GM21390 (cell line): ENCODE measurements at regions not wholly inside any gene's neighbourhood (a gene's known extent, or its start where the extent isn't known, plus 50 kb on each side); places are given as distances from the start of the nearest gene placed in this dataset.

Source experiments
- ATAC-seq: cut with Tn5 transposase; IDR thresholded peaks from one replicate; pipeline ENCODE4 v1.9.1; 2021; ENCODE audit not compliant: unreplicated experiment

- ATAC-seq = no peak
These were observed 137.1 kb upstream of the ADAMTS19 start for GRCh38 chr5:129322968-129323367.

DNA sequence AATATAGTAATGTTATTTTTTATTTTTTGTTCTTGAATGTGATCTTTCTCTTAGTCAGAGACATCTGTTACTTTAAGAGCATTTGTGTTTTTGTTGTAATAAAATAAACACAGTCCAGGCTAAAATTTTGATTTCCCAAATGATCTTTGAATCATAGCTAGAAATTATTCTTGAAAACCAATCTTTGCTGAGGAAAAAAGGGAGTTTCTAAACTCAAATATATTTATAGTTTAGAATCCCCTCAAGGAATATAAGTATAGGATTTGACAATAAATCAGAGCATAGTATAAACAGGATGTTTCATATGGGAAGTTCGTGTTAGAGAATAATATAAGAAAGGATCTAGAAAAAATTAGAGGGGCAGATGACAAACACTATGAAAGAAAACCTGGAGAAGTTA is 118.8 kb upstream of the ADAMTS19 start:
- ATAC-seq = no peak

- no peak for ATAC-seq
These were observed 117.3 kb upstream of the ADAMTS19 start for GRCh38 chr5:129342796-129343195.

DNA sequence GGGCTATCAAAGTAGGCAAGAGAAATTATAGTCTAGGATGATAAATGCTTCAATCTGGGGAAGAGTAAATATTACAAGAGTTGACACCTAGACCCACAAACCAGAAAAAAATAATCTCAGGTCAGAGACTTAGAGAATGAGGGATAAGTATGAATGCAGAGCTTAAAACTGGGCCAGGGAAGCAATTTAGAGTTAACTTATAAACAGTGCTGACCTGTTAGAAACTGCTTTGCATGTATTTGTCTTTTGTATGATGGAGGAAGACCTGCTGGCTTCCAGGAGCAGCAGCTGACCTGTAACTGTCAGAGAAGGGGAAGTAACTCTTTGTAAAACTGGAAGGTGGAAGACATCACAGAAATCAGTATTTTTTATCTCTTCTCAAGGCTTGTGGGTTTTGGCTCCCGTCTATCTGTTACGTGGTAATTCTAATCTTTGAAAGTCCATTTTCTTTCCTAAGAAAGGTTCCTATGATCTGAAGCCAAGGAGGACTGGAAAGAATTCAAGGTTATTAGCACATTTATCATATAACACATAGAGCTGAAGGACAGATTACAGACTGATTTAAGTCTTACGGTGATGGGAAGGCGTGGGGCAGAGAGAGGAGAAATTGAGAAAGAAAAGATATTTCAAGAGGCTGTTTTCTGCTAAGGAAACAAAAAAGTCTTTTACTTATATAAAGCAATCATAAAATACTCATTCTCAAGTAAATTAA is 114.7 kb upstream of the ADAMTS19 start:
- no peak for ATAC-seq

- ATAC-seq = no peak
These were observed 103.3 kb upstream of the ADAMTS19 start for GRCh38 chr5:129356846-129357245.

DNA sequence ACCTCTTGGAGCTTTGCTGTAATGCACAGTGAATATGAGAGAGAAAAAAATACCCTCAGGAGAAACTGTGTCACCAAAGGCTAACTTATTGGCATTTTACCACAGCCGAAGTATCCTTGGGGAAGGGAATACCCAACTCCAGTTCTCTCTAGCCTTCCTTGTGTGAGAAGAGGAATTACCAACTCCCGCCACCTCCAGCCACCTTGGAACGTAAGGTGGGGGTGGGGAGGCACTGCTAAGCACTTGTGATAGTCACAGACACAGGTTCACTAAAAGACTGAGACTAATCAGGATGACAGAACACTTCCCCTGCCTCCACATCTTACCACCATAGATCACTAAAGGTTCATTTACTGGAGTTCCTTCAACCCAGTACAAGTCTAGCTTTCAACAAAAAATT is 102.0 kb upstream of the ADAMTS19 start:
- ATAC-seq = no peak

GRCh38 chr5:129359450-129359849 is 100.6 kb upstream of the ADAMTS19 start:
- ATAC-seq = no peak

DNA sequence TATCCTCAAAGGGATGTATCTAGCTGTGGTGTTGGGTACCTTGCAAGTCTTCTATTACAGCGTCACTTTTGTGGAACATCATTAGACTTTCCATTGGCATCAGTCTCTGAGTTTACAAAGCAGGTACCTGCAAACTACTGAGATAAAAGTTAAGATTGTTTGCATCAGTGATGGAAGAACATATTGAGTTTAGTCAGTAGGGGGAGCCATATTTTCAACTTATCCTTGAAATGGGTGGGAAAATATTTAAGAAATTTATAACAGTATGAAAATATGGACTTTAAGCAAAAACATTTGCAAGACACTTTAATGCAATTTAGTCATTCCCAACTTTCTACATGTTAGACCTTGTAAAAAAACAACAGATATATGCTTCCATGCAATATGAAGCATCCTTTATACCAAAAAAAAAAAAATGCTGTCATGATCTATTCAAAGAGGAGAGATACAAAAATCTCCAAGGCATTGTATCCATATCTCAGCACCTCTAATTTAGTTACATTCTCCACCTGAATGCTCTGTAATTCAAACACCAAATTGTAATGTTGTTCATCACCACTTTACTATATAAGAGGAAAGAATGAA is 98.6 kb upstream of the ADAMTS19 start:
- peak; percentile 50 for ATAC-seq

- no peak for ATAC-seq
These were observed 97.6 kb upstream of the ADAMTS19 start for GRCh38 chr5:129362456-129362855.

GRCh38 chr5:129363991-129364390 is 96.1 kb upstream of the ADAMTS19 start:
- no peak for ATAC-seq

- ATAC-seq = no peak
These were observed 92.2 kb upstream of the ADAMTS19 start for GRCh38 chr5:129367883-129368282.

- ATAC-seq = no peak
These were observed 88.1 kb upstream of the ADAMTS19 start for GRCh38 chr5:129372025-129372424.

GRCh38 chr5:129377504-129377903 is 82.6 kb upstream of the ADAMTS19 start:
- ATAC-seq = no peak

DNA sequence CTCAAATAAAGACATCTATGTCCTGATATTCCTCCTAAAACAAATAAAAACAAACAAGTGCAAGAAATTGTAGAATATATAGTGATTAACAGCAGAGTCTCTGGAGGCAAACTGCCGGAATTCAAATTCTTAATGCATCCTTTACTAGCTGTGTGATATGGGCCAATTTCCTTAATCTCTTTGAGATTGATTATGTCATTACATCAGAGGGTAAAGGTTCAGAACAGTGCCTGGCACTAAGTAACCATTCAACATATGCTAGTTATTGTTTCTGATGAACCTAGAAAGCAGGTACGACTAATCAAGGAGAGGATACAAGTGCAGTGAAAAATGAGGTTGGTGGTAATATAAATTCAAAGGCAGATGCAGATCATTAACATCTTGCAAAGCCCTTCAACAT is 81.1 kb upstream of the ADAMTS19 start:
- ATAC-seq = no peak

- no peak for ATAC-seq
These were observed 80.7 kb upstream of the ADAMTS19 start for GRCh38 chr5:129379406-129379805.

GRCh38 chr5:129382921-129383672 is 77.0 kb upstream of the ADAMTS19 start:
- no peak for ATAC-seq

DNA sequence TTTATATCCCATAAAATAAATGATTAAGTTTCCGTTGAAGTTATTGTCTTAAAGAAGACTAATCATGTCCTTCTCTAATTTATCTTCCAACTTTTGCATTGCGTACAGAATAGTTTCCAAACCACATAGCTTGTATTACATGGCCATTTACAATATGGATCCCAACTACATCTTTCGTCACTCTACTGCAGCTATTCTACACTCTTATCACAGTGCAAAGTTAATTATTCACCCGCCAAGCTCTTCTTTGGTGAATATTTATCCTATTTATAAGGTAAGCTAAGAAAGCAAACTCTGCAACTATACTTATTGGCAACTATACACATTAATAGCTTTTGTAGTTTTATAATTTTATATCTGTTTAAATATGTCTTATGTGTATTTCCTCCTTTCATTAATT is 75.9 kb upstream of the ADAMTS19 start:
- no peak for ATAC-seq

DNA sequence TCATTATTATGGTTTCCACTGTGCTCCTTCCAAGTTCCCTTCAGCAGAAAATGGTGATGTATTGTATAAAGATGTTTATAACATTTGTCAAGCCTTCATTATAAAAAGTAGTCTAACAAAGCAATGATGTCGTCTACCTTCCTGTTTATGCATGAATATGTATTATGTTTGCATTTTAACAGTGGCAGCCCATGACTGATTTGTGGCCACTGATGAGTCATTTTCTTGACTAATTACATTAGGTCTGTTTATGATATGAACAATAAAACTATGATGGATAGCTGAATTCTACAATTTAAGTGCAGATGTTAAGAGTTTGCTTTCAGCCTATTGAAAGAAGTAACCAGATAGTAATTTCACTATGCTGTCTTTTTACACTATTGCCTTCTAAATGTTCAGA is 75.4 kb upstream of the ADAMTS19 start:
- no peak for ATAC-seq

DNA sequence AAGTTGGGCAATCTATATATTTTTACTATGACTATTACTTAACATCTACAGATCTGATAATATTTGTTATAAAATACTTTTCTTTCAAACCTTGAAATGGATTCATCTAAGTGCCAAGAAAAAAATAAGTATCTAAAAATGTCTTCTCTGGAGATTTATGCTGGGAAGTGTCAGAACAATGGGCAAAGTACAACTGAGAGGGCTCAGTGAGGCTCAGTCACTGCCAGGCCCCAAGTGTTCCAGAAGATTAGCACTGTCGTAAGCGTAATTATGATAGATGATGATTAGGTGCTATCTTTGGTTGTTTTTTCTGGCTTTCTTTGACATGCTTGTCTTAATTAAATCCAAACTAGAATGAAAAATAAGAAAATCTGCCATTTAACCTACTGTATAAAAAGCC is 72.2 kb upstream of the ADAMTS19 start:
- no peak for ATAC-seq

- no peak for ATAC-seq
These were observed 67.4 kb upstream of the ADAMTS19 start for GRCh38 chr5:129392681-129393080.

DNA sequence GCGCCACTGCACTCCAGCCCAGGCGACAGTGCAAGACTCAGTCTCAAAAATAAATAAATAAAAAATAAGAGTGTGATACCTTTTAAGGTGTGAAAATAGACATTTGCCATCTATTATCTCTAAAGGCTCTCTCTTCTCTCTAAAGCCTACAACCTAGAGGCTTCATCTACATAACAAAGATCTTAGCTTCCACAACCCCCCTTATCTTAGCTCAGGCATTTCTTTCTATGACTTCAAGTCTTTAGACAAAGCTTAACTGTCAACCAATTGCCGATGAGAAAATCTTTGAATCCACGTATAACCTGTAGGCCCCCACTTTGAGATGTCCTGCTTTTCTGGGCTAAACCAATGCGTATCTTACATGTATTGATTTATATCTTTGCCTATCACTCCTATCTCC is 64.9 kb upstream of the ADAMTS19 start:
- no peak for ATAC-seq

DNA sequence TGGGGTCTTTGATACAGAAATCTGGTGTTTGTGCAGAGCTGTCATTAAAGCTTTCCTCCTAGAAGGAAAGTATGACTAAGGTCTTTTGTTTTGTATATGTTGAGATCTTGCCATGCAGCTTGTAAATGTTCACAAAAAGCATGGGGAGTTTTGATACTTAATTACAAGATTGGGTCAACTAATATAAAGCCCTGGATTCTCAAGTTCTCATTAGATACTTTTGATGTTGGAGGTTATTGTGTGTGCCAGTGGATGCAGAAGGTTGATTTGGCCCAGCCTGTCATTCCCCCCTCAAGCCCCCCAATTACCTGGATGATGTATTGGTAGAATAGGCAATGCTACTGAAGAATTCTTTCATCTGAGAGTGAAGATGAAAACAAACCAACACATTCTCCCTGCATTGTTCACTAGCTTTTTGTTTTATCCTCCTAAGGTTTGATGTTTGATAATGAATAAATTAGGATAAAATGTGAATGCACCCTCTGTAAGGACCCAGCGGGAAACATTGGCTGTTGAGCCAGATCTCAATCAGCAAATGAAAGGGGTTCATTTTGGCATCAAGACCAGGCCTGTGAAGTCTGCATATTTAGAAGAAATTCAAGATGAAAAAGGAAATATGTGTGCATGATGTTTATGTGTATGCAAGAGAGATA is 61.9 kb upstream of the ADAMTS19 start:
- no peak for ATAC-seq
